ENCODE measurements at regions not wholly inside any gene's neighbourhood (a gene's known extent, or its start where the extent isn't known, plus 50 kb on each side); places are given as distances from the start of the nearest gene placed in this dataset.

DNA sequence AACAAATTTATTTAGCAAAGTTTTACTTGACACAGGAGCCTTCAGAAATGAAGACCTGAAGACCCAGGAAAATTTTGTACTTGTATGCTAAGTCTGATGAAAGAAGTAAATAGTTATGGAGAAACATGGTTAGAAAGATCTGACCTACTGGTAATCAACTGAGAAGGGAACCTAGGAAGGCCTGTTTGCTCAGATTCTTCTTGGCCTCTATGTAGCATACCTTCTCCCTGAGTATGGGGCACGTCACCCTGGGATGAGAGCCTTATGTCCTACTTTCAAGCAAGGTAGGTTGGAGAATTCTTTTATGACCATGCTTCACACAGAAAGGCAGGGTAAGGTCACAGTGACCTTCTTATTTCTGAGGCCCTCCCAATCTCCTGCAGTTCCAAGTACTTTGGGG lies 178.6 kb upstream of the CREB1 start:
- TF ChIP-seq, protein P1, sequence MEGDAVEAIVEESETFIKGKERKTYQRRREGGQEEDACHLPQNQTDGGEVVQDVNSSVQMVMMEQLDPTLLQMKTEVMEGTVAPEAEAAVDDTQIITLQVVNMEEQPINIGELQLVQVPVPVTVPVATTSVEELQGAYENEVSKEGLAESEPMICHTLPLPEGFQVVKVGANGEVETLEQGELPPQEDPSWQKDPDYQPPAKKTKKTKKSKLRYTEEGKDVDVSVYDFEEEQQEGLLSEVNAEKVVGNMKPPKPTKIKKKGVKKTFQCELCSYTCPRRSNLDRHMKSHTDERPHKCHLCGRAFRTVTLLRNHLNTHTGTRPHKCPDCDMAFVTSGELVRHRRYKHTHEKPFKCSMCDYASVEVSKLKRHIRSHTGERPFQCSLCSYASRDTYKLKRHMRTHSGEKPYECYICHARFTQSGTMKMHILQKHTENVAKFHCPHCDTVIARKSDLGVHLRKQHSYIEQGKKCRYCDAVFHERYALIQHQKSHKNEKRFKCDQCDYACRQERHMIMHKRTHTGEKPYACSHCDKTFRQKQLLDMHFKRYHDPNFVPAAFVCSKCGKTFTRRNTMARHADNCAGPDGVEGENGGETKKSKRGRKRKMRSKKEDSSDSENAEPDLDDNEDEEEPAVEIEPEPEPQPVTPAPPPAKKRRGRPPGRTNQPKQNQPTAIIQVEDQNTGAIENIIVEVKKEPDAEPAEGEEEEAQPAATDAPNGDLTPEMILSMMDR (IDR thresholded peaks at IDR 0.05): no peak
- TF ChIP-seq EZH2 (IDR thresholded peaks at IDR 0.05; ENCODE audit: borderline replicate concordance, insufficient read depth, low read depth, low read length, poor library complexity, severe bottlenecking): no peak

Measured in B cell (primary cell).